ENCODE measurements at regions not wholly inside any gene's neighbourhood (a gene's known extent, or its start where the extent isn't known, plus 50 kb on each side); places are given as distances from the start of the nearest gene placed in this dataset.

GRCh38 chr7:68922850-68923249 is 675.4 kb upstream of the AUTS2 start:
- WGBS, 4 donors, result 66 to 79% (median 72%) methylated on average over 8 of the region's 8 CpGs
- no peak for ATAC-seq

GRCh38 chr7:68925241-68925640 is 673.0 kb upstream of the AUTS2 start:
- no peak for TF ChIP-seq POLR2A (IDR thresholded peaks at IDR 0.05)
- TF ChIP-seq, protein P1, sequence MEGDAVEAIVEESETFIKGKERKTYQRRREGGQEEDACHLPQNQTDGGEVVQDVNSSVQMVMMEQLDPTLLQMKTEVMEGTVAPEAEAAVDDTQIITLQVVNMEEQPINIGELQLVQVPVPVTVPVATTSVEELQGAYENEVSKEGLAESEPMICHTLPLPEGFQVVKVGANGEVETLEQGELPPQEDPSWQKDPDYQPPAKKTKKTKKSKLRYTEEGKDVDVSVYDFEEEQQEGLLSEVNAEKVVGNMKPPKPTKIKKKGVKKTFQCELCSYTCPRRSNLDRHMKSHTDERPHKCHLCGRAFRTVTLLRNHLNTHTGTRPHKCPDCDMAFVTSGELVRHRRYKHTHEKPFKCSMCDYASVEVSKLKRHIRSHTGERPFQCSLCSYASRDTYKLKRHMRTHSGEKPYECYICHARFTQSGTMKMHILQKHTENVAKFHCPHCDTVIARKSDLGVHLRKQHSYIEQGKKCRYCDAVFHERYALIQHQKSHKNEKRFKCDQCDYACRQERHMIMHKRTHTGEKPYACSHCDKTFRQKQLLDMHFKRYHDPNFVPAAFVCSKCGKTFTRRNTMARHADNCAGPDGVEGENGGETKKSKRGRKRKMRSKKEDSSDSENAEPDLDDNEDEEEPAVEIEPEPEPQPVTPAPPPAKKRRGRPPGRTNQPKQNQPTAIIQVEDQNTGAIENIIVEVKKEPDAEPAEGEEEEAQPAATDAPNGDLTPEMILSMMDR (IDR thresholded peaks at IDR 0.05), result no peak
- intact Hi-C loops (cut with DNase I), result no loop called here
- no peak overlapping the region for H3K27ac ChIP-seq
- peaks cover 0 to 23% (median 7%) of the 10 kb centered on the region in 12 donors for H3K9me3 ChIP-seq
- DNase-seq (no peak), ATAC-seq (no peak)
- no peak overlapping the region for H3K4me3 ChIP-seq
- 81 to 90% (median 82%) methylated on average over 6 of the region's 6 CpGs for WGBS, 4 donors
- no peaks in the 10 kb centered on the region for H3K36me3 ChIP-seq
- no peaks in the 10 kb centered on the region for H3K4me1 ChIP-seq
- H3K27me3 ChIP-seq, result peaks cover 0 to 2% (median 0%) of the 10 kb centered on the region in 9 donors

More at GRCh38 chr7:68922850-68923249, 675.4 kb upstream of the AUTS2 start:
- TF ChIP-seq, protein P1 (IDR thresholded peaks at IDR 0.05), result no peak
- no peak for TF ChIP-seq POLR2A (IDR thresholded peaks at IDR 0.05)
- H3K4me1 ChIP-seq, result no peaks in the 10 kb centered on the region
- DNase-seq, result no peak
- H3K9me3 ChIP-seq, result peaks cover 0 to 23% (median 7%) of the 10 kb centered on the region in 12 donors
- no peaks in the 10 kb centered on the region for H3K27me3 ChIP-seq
- intact Hi-C loops (cut with DNase I), result no loop called here
- H3K36me3 ChIP-seq, result no peaks in the 10 kb centered on the region
- no peak overlapping the region for H3K27ac ChIP-seq
- H3K4me3 ChIP-seq, result no peak overlapping the region

GRCh38 chr7:68929781-68930261 is 668.5 kb upstream of the AUTS2 start:
- Histone ChIP-seq H3K36me3 (no peaks in the 10 kb centered on the region), H3K27ac (no peak overlapping the region), H3K4me1 (no peaks in the 10 kb centered on the region), H3K9me3 (peaks cover 0 to 9% (median 0%) of the 10 kb centered on the region in 12 donors), H3K4me3 (no peak overlapping the region), H3K27me3 (peaks cover 0 to 2% (median 0%) of the 10 kb centered on the region in 9 donors)
- ATAC-seq, result peak in 1 of 4 donors; percentile 24
- DNase-seq, result no peak
- intact Hi-C loops (cut with DNase I), result no loop called here
- 77 to 84% (median 81%) methylated on average over 6 of the region's 6 CpGs for WGBS, 4 donors
- no peak for TF ChIP-seq POLR2A (IDR thresholded peaks at IDR 0.05)
- TF ChIP-seq, protein P1 (IDR thresholded peaks at IDR 0.05), result no peak

- Histone ChIP-seq H3K36me3 (no peaks in the 10 kb centered on the region), H3K9me3 (peaks cover 0 to 9% (median 0%) of the 10 kb centered on the region in 12 donors), H3K4me3 (no peak overlapping the region), H3K4me1 (no peaks in the 10 kb centered on the region), H3K27ac (no peak overlapping the region), H3K27me3 (no peaks in the 10 kb centered on the region)
- no peak for TF ChIP-seq POLR2A (IDR thresholded peaks at IDR 0.05)
- TF ChIP-seq, protein P1 (IDR thresholded peaks at IDR 0.05), result no peak
- intact Hi-C loops (cut with DNase I), result no loop called here
- no peak for DNase-seq
- ATAC-seq, result no peak
- 44 to 52% (median 48%) methylated on average over 10 of the region's 10 CpGs for WGBS, 4 donors
Observed at GRCh38 chr7:68936471-68937035, 661.7 kb upstream of the AUTS2 start.
